GM12878 (cell line): ENCODE measurements at regions not wholly inside any gene's neighbourhood (a gene's known extent, or its start where the extent isn't known, plus 50 kb on each side); places are given as distances from the start of the nearest gene placed in this dataset.

ENCODE experiments used
- ATAC-seq: fragments of 200-7000 bp; cut with Tn5 transposase; 3 replicates; pipeline ENCODE4 v1.9.1; 2020; ENCODE audit warnings: mild to moderate bottlenecking, moderate library complexity
- BruUV-seq: library from RNA; stranded (reverse); fragments of 400-500 nt; replicated peaks from 2 replicates; lab custom pipeline; 2021; lab: Mats Ljungman, UMichigan
- CTCF ChIA-PET: fragments of 300-600 bp; sonication (Branson Sonifier 250); formaldehyde crosslinking; extraction: SDS; loops from one replicate; lab custom pipeline; 2021; ENCODE audit warnings: inconsistent platforms; lab: Yijun Ruan, JAX
- POLR2A ChIA-PET: fragments of 350-600 bp; formaldehyde crosslinking; extraction: SDS; loops from one replicate; lab custom pipeline; 2021; ENCODE audit warnings: inconsistent platforms; lab: Charles Lee
- RAD21 ChIA-PET: fragments of 300-600 bp; sonication (Branson Sonifier 250); formaldehyde crosslinking; loops from one replicate; lab custom pipeline; 2023; ENCODE audit warnings: antibody characterized with exemption; ENCODE audit not compliant: unreplicated experiment; lab: Charles Lee
- SMC1A ChIA-PET: fragments of 300-600 bp; sonication (Branson Sonifier 250); formaldehyde crosslinking; loops from one replicate; lab custom pipeline; 2023; ENCODE audit not compliant: unreplicated experiment, uncharacterized antibody; lab: Charles Lee
- DNase-seq: peaks from one replicate; pipeline ENCODE4 v3.0.0-alpha.2; 2011; ENCODE audit warnings: low read depth, low spot score
- FAIRE-seq: peaks from 3 replicates; lab custom pipeline; 2011; peaks lifted over from hg19 to GRCh38; lab: Jason Lieb, UNC
- H2AFZ ChIP-seq: 2 replicates; pipeline ENCODE4 v1.6.0; 2011; ENCODE audit warnings: low read depth, low read length, control low read depth; ENCODE audit not compliant: control insufficient read depth
- H3K27ac ChIP-seq: 2 replicates; pipeline ENCODE4 v1.5.1; 2011; ENCODE audit warnings: control low read depth; ENCODE audit not compliant: control insufficient read depth, insufficient read depth
- H3K27me3 ChIP-seq, 2 experiments: replicated peaks in 1 of 2; 2 replicates each; pipeline versions ENCODE4 v1.6.0 to v1.6.1; 2011; ENCODE audit warnings: low read length in 1 of 2; ENCODE audit not compliant: control insufficient read depth in 2 of 2, insufficient read depth in 2 of 2
- H3K36me3 ChIP-seq, 2 experiments: 2 replicates each; pipeline ENCODE4 v1.5.1; 2011; ENCODE audit warnings: low read length in 1 of 2; ENCODE audit not compliant: control insufficient read depth in 2 of 2, insufficient read depth in 2 of 2
- H3K4me1 ChIP-seq: 2 replicates; pipeline ENCODE4 v1.6.1; 2011; ENCODE audit warnings: mild to moderate bottlenecking, low read length, moderate library complexity, mixed read lengths; ENCODE audit not compliant: control insufficient read depth, insufficient read depth
- H3K4me2 ChIP-seq: 2 replicates; pipeline ENCODE4 v1.6.0; 2011; ENCODE audit warnings: control low read depth; ENCODE audit not compliant: control insufficient read depth, insufficient read depth
- H3K4me3 ChIP-seq: fragments of 200-600 bp; sonication (generic); 2 replicates; pipeline ENCODE4 v1.5.1; 2016
- H3K79me2 ChIP-seq: 2 replicates; pipeline ENCODE4 v1.6.0; 2011; ENCODE audit warnings: low read length; ENCODE audit not compliant: control insufficient read depth, insufficient read depth
- H3K9ac ChIP-seq: 2 replicates; pipeline ENCODE4 v1.8.0; 2011; ENCODE audit warnings: low read length, control low read depth, mixed read lengths; ENCODE audit not compliant: control insufficient read depth, insufficient read depth
- H3K9me3 ChIP-seq: replicated peaks from 3 replicates; pipeline ENCODE4 v1.5.1; 2011; ENCODE audit warnings: mild to moderate bottlenecking, low read length; ENCODE audit not compliant: control insufficient read depth, insufficient read depth
- H4K20me1 ChIP-seq: 2 replicates; pipeline ENCODE4 v1.6.0; 2011; ENCODE audit not compliant: control insufficient read depth, insufficient read depth
- HDAC2 ChIP-seq: fragments of 200-600 bp; sonication (generic); IDR thresholded peaks from 2 replicates; pipeline ENCODE4 v1.6.1; 2017
- NBN ChIP-seq: fragments of 450-650 bp; IDR thresholded peaks from 2 replicates; pipeline ENCODE4 v1.6.1; 2016
- NFXL1 ChIP-seq: fragments of 450-650 bp; IDR thresholded peaks from 2 replicates; pipeline ENCODE4 v1.6.1; 2017; ENCODE audit warnings: antibody characterized with exemption, mild to moderate bottlenecking, borderline replicate concordance
- RB1 ChIP-seq: fragments of 450-650 bp; formaldehyde crosslinking; IDR thresholded peaks from 2 replicates; pipeline ENCODE4 v1.6.1; 2017; ENCODE audit warnings: mild to moderate bottlenecking, borderline replicate concordance
- RELA ChIP-seq: fragments of 450-650 bp; IDR thresholded peaks from 2 replicates; pipeline ENCODE4 v1.8.0; 2014; ENCODE audit warnings: borderline replicate concordance; ENCODE audit not compliant: partially characterized antibody
- RUNX3 ChIP-seq: IDR thresholded peaks from 2 replicates; pipeline ENCODE4 v1.6.1; 2012; ENCODE audit warnings: low read length, inconsistent platforms
- SREBF1 ChIP-seq: IDR thresholded peaks from 2 replicates; pipeline ENCODE4 v1.6.1; 2012; ENCODE audit warnings: mild to moderate bottlenecking, low read length
- SRF ChIP-seq, 2 experiments: IDR thresholded peaks; 2 replicates each; pipeline ENCODE4 v1.6.1; 2011; ENCODE audit warnings: low read depth in 2 of 2, low read length in 2 of 2, mild to moderate bottlenecking in 1 of 2, moderate library complexity in 1 of 2
- SUPT20H ChIP-seq: IDR thresholded peaks from 2 replicates; pipeline ENCODE4 v1.6.1; 2011; ENCODE audit warnings: low read depth, mild to moderate bottlenecking, low read length, moderate library complexity, borderline replicate concordance; ENCODE audit not compliant: control insufficient read depth
- SUZ12 ChIP-seq: fragments of 200-600 bp; sonication (generic); IDR thresholded peaks from one replicate; pipeline ENCODE4 v1.6.1; 2018; ENCODE audit warnings: antibody characterized with exemption, mild to moderate bottlenecking; ENCODE audit not compliant: unreplicated experiment
- YBX1 ChIP-seq: fragments of 450-650 bp; IDR thresholded peaks from 2 replicates; pipeline ENCODE4 v1.6.1; 2016; ENCODE audit warnings: antibody characterized with exemption
- YY1 ChIP-seq: IDR thresholded peaks from 2 replicates; pipeline ENCODE4 v1.6.1; 2011; ENCODE audit warnings: low read depth, mild to moderate bottlenecking, low read length
- WGBS: methylation state at CpG from one replicate; pipeline ENCODE4 v1.1.6; 2016; ENCODE audit warnings: low lambda C conversion rate; ENCODE audit not compliant: insufficient replicate concordance, insufficient coverage; ENCODE audit errors: missing lambda C conversion rate; 5-methylcytosine and 5-hydroxymethylcytosine counted together
- in situ Hi-C: fragments of 300-500 bp; cut with MboI; formaldehyde crosslinking; loops from 9 replicates; pipeline ENCODE4 v1.14.3; 2018; ENCODE audit warnings: mixed read lengths
- intact Hi-C: fragments of 100-400 bp; cut with micrococcal nuclease; formaldehyde crosslinking; loops from one replicate; pipeline ENCODE4 v1.14.2; 2022; ENCODE audit not compliant: unreplicated experiment
- TF ChIP-seq, protein P1 (sequence below): fragments of 450-650 bp; IDR thresholded peaks from 2 replicates; pipeline ENCODE4 v1.6.1; 2016; ENCODE audit warnings: mild to moderate bottlenecking
- TF ChIP-seq, protein P2 (sequence below): fragments of 150-350 bp; IDR thresholded peaks from 2 replicates; pipeline ENCODE4 v1.6.1; 2016; ENCODE audit warnings: low read depth, low read length
- TF ChIP-seq, protein P3 (sequence below): IDR thresholded peaks from 2 replicates; pipeline ENCODE4 v1.6.1; 2012; ENCODE audit warnings: low read depth, low read length, improper control_type of control experiment
- TF ChIP-seq, protein P4 (sequence below): fragments of 450-650 bp; IDR thresholded peaks from 2 replicates; pipeline ENCODE4 v1.6.1; 2014; ENCODE audit warnings: mild to moderate bottlenecking

DNA sequence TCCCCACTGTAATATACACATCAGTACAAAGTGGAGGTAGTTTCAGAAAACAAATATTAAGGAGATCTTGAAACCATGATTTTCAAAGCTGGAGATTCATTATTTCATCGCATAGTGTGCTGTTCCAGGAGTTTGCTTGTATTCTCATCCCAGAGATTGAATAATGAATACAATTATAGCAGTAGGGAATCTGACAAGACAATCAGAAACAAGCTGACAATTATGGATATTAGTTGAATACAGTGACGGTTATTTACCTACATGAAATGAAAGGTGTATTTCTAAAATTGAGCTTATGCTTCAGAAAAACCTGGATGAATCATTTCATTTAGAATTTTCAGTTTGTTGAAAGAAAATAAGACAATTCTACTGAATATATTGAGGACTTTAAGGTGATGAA, 2119.0 kb downstream of the MRPL39 start (continued):
- TF ChIP-seq, protein P1, sequence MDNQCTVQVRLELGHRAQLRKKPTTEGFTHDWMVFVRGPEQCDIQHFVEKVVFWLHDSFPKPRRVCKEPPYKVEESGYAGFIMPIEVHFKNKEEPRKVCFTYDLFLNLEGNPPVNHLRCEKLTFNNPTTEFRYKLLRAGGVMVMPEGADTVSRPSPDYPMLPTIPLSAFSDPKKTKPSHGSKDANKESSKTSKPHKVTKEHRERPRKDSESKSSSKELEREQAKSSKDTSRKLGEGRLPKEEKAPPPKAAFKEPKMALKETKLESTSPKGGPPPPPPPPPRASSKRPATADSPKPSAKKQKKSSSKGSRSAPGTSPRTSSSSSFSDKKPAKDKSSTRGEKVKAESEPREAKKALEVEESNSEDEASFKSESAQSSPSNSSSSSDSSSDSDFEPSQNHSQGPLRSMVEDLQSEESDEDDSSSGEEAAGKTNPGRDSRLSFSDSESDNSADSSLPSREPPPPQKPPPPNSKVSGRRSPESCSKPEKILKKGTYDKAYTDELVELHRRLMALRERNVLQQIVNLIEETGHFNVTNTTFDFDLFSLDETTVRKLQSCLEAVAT = no peak
- no peak for TF ChIP-seq NFXL1
- no peak for TF ChIP-seq RUNX3
- no peak for TF ChIP-seq NBN
- TF ChIP-seq SUPT20H = no peak
- TF ChIP-seq SREBF1 = no peak
- no peak for TF ChIP-seq YY1

DNA sequence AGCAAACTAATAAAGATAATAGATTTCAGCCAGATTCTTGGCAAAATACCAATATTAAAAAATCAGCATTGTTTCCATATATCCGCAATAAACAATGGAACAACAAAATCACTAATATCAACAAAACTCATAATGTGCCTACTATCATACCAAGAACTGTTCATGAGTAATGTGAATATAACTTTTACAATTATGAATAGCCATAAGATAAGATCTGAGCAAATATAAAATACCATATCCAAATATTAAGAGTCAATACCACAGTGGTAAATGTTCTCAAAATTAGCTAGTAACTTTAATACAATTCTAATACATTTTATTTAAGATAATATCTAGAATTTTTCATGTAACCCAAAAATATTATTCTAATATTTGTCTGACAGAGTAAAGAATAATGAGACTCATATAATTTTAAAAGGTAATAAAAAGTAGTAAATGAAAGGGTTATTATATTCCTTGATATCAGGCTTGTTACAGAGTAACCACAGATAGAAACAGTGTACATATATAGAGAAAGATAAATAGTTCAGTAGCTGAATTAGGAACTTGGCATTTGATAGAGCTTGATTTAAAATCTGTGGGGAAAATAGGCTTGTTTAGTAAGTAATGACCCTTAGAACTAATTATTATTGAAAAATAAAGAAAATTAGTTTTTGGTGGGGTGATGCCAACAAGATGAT, 2126.6 kb downstream of the MRPL39 start:
- H3K9ac ChIP-seq = no peak overlapping the region
- no TSS peak for BruUV-seq
- ChIA-PET POLR2A (no interaction called here), CTCF (no interaction called here), RAD21 (no interaction called here), SMC1A (interaction anchor here (0.9 to 1.8 kb wide), 2 partner anchors 9 to 12 kb away, joined by 5 to 7 read pairs; no protein-coding TSS in a partner anchor)
- H2AFZ ChIP-seq = no peak overlapping the region
- no peaks in the 10 kb centered on the region for H3K27me3 ChIP-seq
- intact Hi-C loops = no loop called here
- no peak overlapping the region for H3K4me3 ChIP-seq
- WGBS = 94% methylated on average over 1 of the region's 1 CpG
- ATAC-seq (no peak), FAIRE-seq (no peak), DNase-seq (no peak)
- H3K9me3 ChIP-seq = no peaks in the 10 kb centered on the region
- no peaks in the 10 kb centered on the region for H3K4me1 ChIP-seq
- H4K20me1 ChIP-seq = no peaks in the 10 kb centered on the region
- no peak overlapping the region for H3K27ac ChIP-seq
- H3K4me2 ChIP-seq = no peak overlapping the region
- in situ Hi-C loops = no loop called here
- H3K36me3 ChIP-seq = no peaks in the 10 kb centered on the region
- H3K79me2 ChIP-seq = no peaks in the 10 kb centered on the region
- TF ChIP-seq, protein P2, sequence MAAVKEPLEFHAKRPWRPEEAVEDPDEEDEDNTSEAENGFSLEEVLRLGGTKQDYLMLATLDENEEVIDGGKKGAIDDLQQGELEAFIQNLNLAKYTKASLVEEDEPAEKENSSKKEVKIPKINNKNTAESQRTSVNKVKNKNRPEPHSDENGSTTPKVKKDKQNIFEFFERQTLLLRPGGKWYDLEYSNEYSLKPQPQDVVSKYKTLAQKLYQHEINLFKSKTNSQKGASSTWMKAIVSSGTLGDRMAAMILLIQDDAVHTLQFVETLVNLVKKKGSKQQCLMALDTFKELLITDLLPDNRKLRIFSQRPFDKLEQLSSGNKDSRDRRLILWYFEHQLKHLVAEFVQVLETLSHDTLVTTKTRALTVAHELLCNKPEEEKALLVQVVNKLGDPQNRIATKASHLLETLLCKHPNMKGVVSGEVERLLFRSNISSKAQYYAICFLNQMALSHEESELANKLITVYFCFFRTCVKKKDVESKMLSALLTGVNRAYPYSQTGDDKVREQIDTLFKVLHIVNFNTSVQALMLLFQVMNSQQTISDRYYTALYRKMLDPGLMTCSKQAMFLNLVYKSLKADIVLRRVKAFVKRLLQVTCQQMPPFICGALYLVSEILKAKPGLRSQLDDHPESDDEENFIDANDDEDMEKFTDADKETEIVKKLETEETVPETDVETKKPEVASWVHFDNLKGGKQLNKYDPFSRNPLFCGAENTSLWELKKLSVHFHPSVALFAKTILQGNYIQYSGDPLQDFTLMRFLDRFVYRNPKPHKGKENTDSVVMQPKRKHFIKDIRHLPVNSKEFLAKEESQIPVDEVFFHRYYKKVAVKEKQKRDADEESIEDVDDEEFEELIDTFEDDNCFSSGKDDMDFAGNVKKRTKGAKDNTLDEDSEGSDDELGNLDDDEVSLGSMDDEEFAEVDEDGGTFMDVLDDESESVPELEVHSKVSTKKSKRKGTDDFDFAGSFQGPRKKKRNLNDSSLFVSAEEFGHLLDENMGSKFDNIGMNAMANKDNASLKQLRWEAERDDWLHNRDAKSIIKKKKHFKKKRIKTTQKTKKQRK = no peak
- TF ChIP-seq, protein P3, sequence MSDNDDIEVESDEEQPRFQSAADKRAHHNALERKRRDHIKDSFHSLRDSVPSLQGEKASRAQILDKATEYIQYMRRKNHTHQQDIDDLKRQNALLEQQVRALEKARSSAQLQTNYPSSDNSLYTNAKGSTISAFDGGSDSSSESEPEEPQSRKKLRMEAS = no peak
- TF ChIP-seq SUZ12 (no peak), SRF (IDR thresholded peaks at IDR 0.05; ENCODE audit: low read depth in 2 of 2, low read length in 2 of 2) (no peak), YBX1 (no peak), HDAC2 (no peak), RELA (no peak), YY1 (no peak), RB1 (no peak)
- TF ChIP-seq, protein P1 = no peak
- TF ChIP-seq, protein P4, sequence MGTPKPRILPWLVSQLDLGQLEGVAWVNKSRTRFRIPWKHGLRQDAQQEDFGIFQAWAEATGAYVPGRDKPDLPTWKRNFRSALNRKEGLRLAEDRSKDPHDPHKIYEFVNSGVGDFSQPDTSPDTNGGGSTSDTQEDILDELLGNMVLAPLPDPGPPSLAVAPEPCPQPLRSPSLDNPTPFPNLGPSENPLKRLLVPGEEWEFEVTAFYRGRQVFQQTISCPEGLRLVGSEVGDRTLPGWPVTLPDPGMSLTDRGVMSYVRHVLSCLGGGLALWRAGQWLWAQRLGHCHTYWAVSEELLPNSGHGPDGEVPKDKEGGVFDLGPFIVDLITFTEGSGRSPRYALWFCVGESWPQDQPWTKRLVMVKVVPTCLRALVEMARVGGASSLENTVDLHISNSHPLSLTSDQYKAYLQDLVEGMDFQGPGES = no peak
